ENCODE measurements at regions not wholly inside any gene's neighbourhood (a gene's known extent, or its start where the extent isn't known, plus 50 kb on each side); places are given as distances from the start of the nearest gene placed in this dataset.

DNA sequence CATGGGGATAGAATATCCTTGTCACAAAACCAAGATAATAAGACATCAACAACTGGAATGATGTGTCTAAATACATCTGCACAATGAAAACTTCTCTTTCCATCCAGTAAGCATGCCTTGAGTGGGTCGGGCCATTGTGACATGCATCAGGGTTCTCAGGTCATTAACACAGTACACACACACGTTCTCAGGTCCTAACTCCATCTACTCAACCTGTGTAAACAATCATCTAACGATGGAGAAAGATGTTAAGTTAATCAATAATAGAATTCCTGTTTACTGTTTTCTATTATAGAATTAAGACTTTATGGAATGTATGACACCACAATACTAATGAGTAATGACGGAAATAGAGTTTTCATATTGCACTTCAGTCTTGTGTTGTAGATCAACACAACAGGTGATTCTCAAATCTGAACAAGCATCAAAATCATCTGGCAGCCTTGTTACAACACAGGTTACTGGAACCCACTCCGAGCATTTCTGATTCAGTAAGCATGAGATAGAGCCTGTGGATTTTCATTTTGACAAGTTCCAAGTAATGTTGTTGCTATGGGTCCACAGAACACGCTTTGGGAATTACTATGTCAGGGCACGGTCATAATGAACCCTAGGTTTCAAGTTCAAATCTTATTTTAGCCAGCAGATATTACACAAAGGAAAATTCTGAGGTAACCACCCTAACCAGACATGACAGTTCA lies 315.8 kb upstream of the TEX13C start:
- no peak for DNase-seq (ENCODE audit: low spot score)

DNA sequence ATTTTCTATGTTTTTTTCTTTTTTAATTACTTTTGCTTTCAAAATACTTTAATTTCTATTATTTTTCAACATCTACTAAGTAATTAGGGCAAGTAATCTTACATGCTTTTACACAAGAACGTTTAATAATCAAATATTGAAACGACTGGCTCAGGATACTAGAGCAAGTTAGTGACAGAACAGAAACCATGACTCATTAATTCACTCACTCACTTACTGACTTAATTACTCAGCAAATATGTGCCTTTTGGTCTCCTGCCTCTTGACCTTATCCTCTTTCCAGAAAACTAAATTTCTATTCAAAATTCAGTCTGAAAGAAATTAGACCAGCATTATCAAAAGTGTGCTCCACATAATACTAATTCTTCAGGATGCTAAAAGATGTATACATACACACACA lies 314.9 kb upstream of the TEX13C start:
- no peak for DNase-seq (ENCODE audit: low spot score)

DNA sequence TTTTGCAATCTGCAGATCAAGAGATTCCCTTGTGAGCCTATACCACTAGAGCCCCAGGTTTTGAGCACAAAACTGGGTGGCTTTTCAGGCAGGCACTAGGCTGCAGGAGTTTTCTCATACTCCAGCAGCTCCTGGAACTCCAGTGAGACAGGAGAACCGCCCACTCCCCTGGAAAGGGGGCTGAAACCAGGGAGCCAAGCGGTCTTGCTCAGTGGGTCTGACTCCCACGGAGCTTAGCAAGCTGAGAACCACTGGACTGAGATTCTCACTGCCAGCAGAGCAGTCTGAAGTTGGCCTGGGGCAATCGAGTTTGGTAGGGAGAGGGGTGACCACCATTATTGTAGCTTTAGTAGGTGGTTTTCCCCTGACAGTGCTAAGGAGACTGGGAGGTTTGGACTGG lies 313.8 kb upstream of the TEX13C start:
- no peak for DNase-seq (ENCODE audit: low spot score)

DNA sequence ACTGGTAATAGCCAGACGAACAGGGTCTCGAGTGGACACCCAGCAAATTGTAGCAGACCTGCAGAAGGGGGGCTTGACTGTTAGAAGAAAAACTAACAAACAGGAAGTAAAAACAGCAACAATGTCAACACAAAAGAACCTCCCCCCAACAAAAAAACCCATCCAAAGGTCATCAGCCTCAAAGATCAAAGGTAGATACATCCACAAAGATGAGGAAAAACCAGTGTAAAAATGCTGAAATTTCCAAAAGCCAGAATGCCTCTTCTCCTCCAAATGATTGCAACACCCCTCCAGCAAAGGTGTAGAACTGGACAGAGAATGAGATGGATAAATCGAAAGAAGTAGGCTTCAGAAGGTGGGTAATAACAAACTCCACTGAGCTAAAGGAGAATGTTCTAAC lies 313.0 kb upstream of the TEX13C start:
- no peak for DNase-seq (ENCODE audit: low spot score)

- DNase-seq (ENCODE audit: low spot score): no peak
Observed at GRCh38 chrX:125012585-125012984, 307.1 kb upstream of the TEX13C start.

DNA sequence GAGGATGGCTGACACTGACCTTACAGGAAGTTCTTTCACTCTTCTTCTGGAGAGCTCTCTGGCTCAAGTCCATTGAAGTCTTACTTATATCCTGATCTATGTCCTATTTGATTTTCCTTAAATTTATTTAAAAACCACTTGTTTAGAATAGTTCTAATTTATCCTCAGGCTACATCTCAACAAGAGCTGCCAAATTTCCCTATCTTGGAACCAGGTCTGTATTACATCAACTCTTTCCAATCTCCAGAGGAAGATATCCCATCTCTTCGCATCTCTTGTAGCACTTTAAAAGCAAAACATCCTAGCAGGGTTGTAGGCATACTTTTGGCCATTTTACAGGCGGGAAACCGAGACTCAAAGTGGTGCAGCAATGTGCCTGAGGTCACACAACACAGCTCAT lies 290.5 kb upstream of the TEX13C start:
- no peak for DNase-seq (ENCODE audit: low spot score)
